ENCODE measurements at regions not wholly inside any gene's neighbourhood (a gene's known extent, or its start where the extent isn't known, plus 50 kb on each side); places are given as distances from the start of the nearest gene placed in this dataset.

- no peak for DNase-seq (ENCODE audit: low read depth)
Measured at GRCh38 chr2:172329416-172329773, 98.0 kb upstream of the ITGA6 start.

GRCh38 chr2:172329774-172330671, 97.4 kb upstream of the ITGA6 start:
- no peak for DNase-seq (ENCODE audit: low read depth)

- DNase-seq (ENCODE audit: low read depth), result no peak
Measured at GRCh38 chr2:172332507-172332906, 94.9 kb upstream of the ITGA6 start.

GRCh38 chr2:172333235-172333977, 94.0 kb upstream of the ITGA6 start:
- no peak for DNase-seq (ENCODE audit: low read depth)

- DNase-seq (ENCODE audit: low read depth), result no peak
Measured at GRCh38 chr2:172333978-172334330, 93.4 kb upstream of the ITGA6 start.

GRCh38 chr2:172334988-172335387, 92.4 kb upstream of the ITGA6 start:
- no peak for DNase-seq (ENCODE audit: low read depth)

- DNase-seq (ENCODE audit: low read depth), result no peak
Measured at GRCh38 chr2:172335736-172336135, 91.7 kb upstream of the ITGA6 start.

- DNase-seq (ENCODE audit: low read depth), result no peak
Measured at GRCh38 chr2:172336681-172337080, 90.7 kb upstream of the ITGA6 start.

- no peak for DNase-seq (ENCODE audit: low read depth)
Measured at GRCh38 chr2:172339371-172340010, 87.9 kb upstream of the ITGA6 start.

- no peak for DNase-seq (ENCODE audit: low read depth)
Measured at GRCh38 chr2:172340394-172340793, 87.0 kb upstream of the ITGA6 start.

- DNase-seq (ENCODE audit: low read depth), result no peak
Measured at GRCh38 chr2:172342078-172342477, 85.3 kb upstream of the ITGA6 start.

GRCh38 chr2:172342611-172343010, 84.8 kb upstream of the ITGA6 start:
- DNase-seq (ENCODE audit: low read depth), result no peak

- DNase-seq (ENCODE audit: low read depth), result no peak
Measured at GRCh38 chr2:172344159-172344558, 83.2 kb upstream of the ITGA6 start.

- DNase-seq (ENCODE audit: low read depth), result no peak
Measured at GRCh38 chr2:172345956-172346555, 81.3 kb upstream of the ITGA6 start.

- DNase-seq (ENCODE audit: low read depth), result no peak
Measured at GRCh38 chr2:172348555-172349288, 78.7 kb upstream of the ITGA6 start.

GRCh38 chr2:172350839-172351479, 76.4 kb upstream of the ITGA6 start:
- no peak for DNase-seq (ENCODE audit: low read depth)

GRCh38 chr2:172351586-172351985, 75.8 kb upstream of the ITGA6 start:
- DNase-seq (ENCODE audit: low read depth), result no peak

- DNase-seq (ENCODE audit: low read depth), result no peak
Measured at GRCh38 chr2:172354347-172354746, 73.0 kb upstream of the ITGA6 start.

- DNase-seq (ENCODE audit: low read depth), result no peak
Measured at GRCh38 chr2:172357442-172357841, 69.9 kb upstream of the ITGA6 start.

GRCh38 chr2:172358691-172359556, 68.5 kb upstream of the ITGA6 start:
- DNase-seq (ENCODE audit: low read depth), result no peak
